Suppressor macrophage (primary cell): ENCODE measurements at regions not wholly inside any gene's neighbourhood (a gene's known extent, or its start where the extent isn't known, plus 50 kb on each side); places are given as distances from the start of the nearest gene placed in this dataset.
A peak's percentile ranks its signal among the peaks of the same experiment; 100 is the strongest.
"Not testable (repeated sequence)": the region's sequence is repeated elsewhere in the genome, so short reads cannot be mapped to it uniquely, and the experiment has no call there.

ENCODE experiments used
- DNase-seq, 4 experiments: peaks; one replicate each; pipeline ENCODE4 v3.0.0-alpha.2; 2020 to 2022

- DNase-seq, result peak in 2 of 4 experiments; percentile 15 to 22
Measured at GRCh38 chr4:128565054-128565453, 244.4 kb upstream of the JADE1 start.

- peak in 2 of 4 experiments; percentile 11 to 21 for DNase-seq
Measured at GRCh38 chr4:128564081-128564630, 245.3 kb upstream of the JADE1 start.

GRCh38 chr4:128560754-128561495 lies 248.6 kb upstream of the JADE1 start:
- peak; percentile 18 to 54 (median 38) for DNase-seq

GRCh38 chr4:128558896-128559679 lies 250.4 kb upstream of the JADE1 start:
- peak; percentile 28 to 70 (median 50) for DNase-seq

GRCh38 chr4:128556756-128557155 lies 252.7 kb upstream of the JADE1 start:
- no peak for DNase-seq

- peak in 2 of 4 experiments; percentile 16 to 20 for DNase-seq
Measured at GRCh38 chr4:128553686-128554515, 255.6 kb upstream of the JADE1 start.

GRCh38 chr4:128552586-128552907 lies 257.0 kb upstream of the JADE1 start:
- DNase-seq, result no peak

GRCh38 chr4:128551280-128551679 lies 258.2 kb upstream of the JADE1 start:
- DNase-seq, result no peak

GRCh38 chr4:128550060-128550459 lies 259.4 kb upstream of the JADE1 start:
- DNase-seq, result no peak

- DNase-seq, result no peak
Measured at GRCh38 chr4:128549636-128550035, 259.9 kb upstream of the JADE1 start.

GRCh38 chr4:128548381-128548780 lies 260.8 kb upstream of the PGRMC2 start:
- DNase-seq, result no peak

GRCh38 chr4:128544272-128544671 lies 256.7 kb upstream of the PGRMC2 start:
- DNase-seq, result no peak

GRCh38 chr4:128543696-128544095 lies 256.1 kb upstream of the PGRMC2 start:
- DNase-seq, result no peak

GRCh38 chr4:128542047-128542446 lies 254.4 kb upstream of the PGRMC2 start:
- DNase-seq, result no peak

GRCh38 chr4:128540122-128540521 lies 252.5 kb upstream of the PGRMC2 start:
- no peak for DNase-seq

- DNase-seq, result no peak
Measured at GRCh38 chr4:128538111-128538882, 250.7 kb upstream of the PGRMC2 start.

- DNase-seq, result no peak
Measured at GRCh38 chr4:128536746-128537145, 249.1 kb upstream of the PGRMC2 start.

- not testable (repeated sequence) for DNase-seq
Measured at GRCh38 chr4:128535510-128535909, 247.9 kb upstream of the PGRMC2 start.

- DNase-seq, result no peak
Measured at GRCh38 chr4:128528793-128529553, 241.4 kb upstream of the PGRMC2 start.

GRCh38 chr4:128527946-128528576 lies 240.4 kb upstream of the PGRMC2 start:
- DNase-seq, result no peak

GRCh38 chr4:128527351-128527750 lies 239.7 kb upstream of the PGRMC2 start:
- DNase-seq, result no peak
